H1 (cell line): ENCODE measurements at regions not wholly inside any gene's neighbourhood (a gene's known extent, or its start where the extent isn't known, plus 50 kb on each side); places are given as distances from the start of the nearest gene placed in this dataset.

Experiments
- CTCF ChIA-PET: fragments of 300-600 bp; sonication (Branson Sonifier 250); formaldehyde crosslinking; loops from one replicate; lab custom pipeline; 2021; ENCODE audit not compliant: partially characterized antibody; lab: Charles Lee
- POLR2A ChIA-PET: fragments of 300-600 bp; sonication (Branson Sonifier 250); formaldehyde crosslinking; loops from one replicate; lab custom pipeline; 2021; ENCODE audit warnings: inconsistent platforms; ENCODE audit not compliant: partially characterized antibody; lab: Charles Lee
- DNase-seq, 2 experiments: peaks; one replicate each; pipeline versions ENCODE4 v3.0.0 to v3.0.0-alpha.2; 2010 to 2022; ENCODE audit warnings: low spot score in 2 of 2, low read depth in 1 of 2, mixed read lengths in 1 of 2
- FAIRE-seq: peaks from 2 replicates; lab custom pipeline; 2011; peaks lifted over from hg19 to GRCh38; lab: Jason Lieb, UNC
- H2AFZ ChIP-seq: 2 replicates; pipeline ENCODE4 v1.8.1; 2012; ENCODE audit warnings: low read length, inconsistent platforms
- H2AK5ac ChIP-seq: 2 replicates; pipeline ENCODE4 v1.6.1; 2013; ENCODE audit warnings: low read depth, low read length
- H2BK120ac ChIP-seq: replicated peaks from 2 replicates; pipeline ENCODE3; 2013; ENCODE audit warnings: low read depth, low read length, inconsistent platforms
- H2BK12ac ChIP-seq: 2 replicates; pipeline ENCODE4 v1.6.1; 2013; ENCODE audit warnings: low read depth, low read length
- H2BK15ac ChIP-seq: 2 replicates; pipeline ENCODE4 v1.6.1; 2013; ENCODE audit warnings: low read length
- H2BK20ac ChIP-seq: 2 replicates; pipeline ENCODE4 v1.6.1; 2013; ENCODE audit warnings: low read length
- H2BK5ac ChIP-seq: 2 replicates; pipeline ENCODE4 v1.6.1; 2013; ENCODE audit warnings: low read depth, low read length
- H3K14ac ChIP-seq: 2 replicates; pipeline ENCODE4 v1.6.1; 2013; ENCODE audit warnings: inconsistent platforms; ENCODE audit not compliant: insufficient read length
- H3K18ac ChIP-seq: 2 replicates; pipeline ENCODE4 v1.6.1; 2013; ENCODE audit warnings: low read length; ENCODE audit errors: extremely low read depth
- H3K23ac ChIP-seq: 2 replicates; pipeline ENCODE4 v1.6.1; 2013; ENCODE audit warnings: inconsistent platforms; ENCODE audit not compliant: insufficient read length
- H3K23me2 ChIP-seq: 2 replicates; pipeline ENCODE4 v1.6.1; 2013; ENCODE audit warnings: low read depth, low read length
- H3K27ac ChIP-seq: 2 replicates; pipeline ENCODE4 v1.6.1; 2011; ENCODE audit warnings: low read depth, low read length, inconsistent platforms
- H3K27me3 ChIP-seq, 4 experiments: replicated peaks in 1 of 4; 1 replicate in 1 of 4; 2 replicates in 3 of 4; pipeline versions ENCODE4 v1.6.1 to v1.8.1; 2011 to 2013; ENCODE audit warnings: low read length in 3 of 4, mild to moderate bottlenecking in 3 of 4, inconsistent platforms in 2 of 4, mixed read lengths in 2 of 4, moderate library complexity in 1 of 4; ENCODE audit not compliant: control insufficient read depth in 3 of 4, insufficient read depth in 3 of 4; ENCODE audit errors: extremely low read depth in 1 of 4
- H3K36me3 ChIP-seq, 4 experiments: 2 replicates each; pipeline versions ENCODE4 v1.6.1 to v1.8.1; 2011 to 2013; ENCODE audit warnings: mild to moderate bottlenecking in 4 of 4, low read length in 3 of 4, moderate library complexity in 2 of 4, control low read depth in 1 of 4, inconsistent platforms in 1 of 4; ENCODE audit not compliant: insufficient read depth in 4 of 4, control insufficient read depth in 2 of 4
- H3K4ac ChIP-seq: replicated peaks from 2 replicates; pipeline ENCODE3; 2013; ENCODE audit warnings: low read length, low read depth, mixed read lengths, inconsistent platforms; ENCODE audit not compliant: insufficient read length
- H3K4me1 ChIP-seq, 4 experiments: replicated peaks in 1 of 4; 1 replicate in 1 of 4; 2 replicates in 3 of 4; pipeline versions ENCODE4 v1.6.1 to v1.8.1; 2011 to 2013; ENCODE audit warnings: low read length in 3 of 4, inconsistent platforms in 2 of 4, mixed read lengths in 1 of 4; ENCODE audit not compliant: insufficient read depth in 4 of 4, control insufficient read depth in 3 of 4
- H3K4me2 ChIP-seq, 2 experiments: 2 replicates each; pipeline versions ENCODE4 v1.6.1 to v1.8.1; 2011 to 2013; ENCODE audit warnings: low read depth in 2 of 2, low read length in 2 of 2, control low read depth in 1 of 2, inconsistent platforms in 1 of 2, mild to moderate bottlenecking in 1 of 2; ENCODE audit not compliant: insufficient read depth in 1 of 2
- H3K4me3 ChIP-seq, 4 experiments: fragments of 200-600, 300-600 bp in 1 of 4; sonication (generic), shearing (Covaris generic), sonication (Bioruptor Twin) in 1 of 4; 2 replicates each; pipeline versions ENCODE4 v1.5.1 to v1.8.1; 2011 to 2016; ENCODE audit warnings: low read length in 4 of 4, low read depth in 3 of 4, control low read depth in 2 of 4, inconsistent platforms in 2 of 4, mild to moderate bottlenecking in 2 of 4, mixed read lengths in 1 of 4, moderate library complexity in 1 of 4; ENCODE audit not compliant: insufficient read depth in 2 of 4; ENCODE audit errors: extremely low read depth in 1 of 4
- H3K56ac ChIP-seq: replicated peaks from 2 replicates; pipeline ENCODE3; 2013; ENCODE audit warnings: low read depth, mild to moderate bottlenecking, mixed read lengths, low read length, inconsistent platforms; ENCODE audit not compliant: insufficient read length
- H3K79me1 ChIP-seq: 2 replicates; pipeline ENCODE4 v1.6.1; 2013; ENCODE audit warnings: low read depth, low read length, control low read depth
- H3K79me2 ChIP-seq, 2 experiments: 2 replicates each; pipeline versions ENCODE4 v1.6.1 to v1.8.1; 2012 to 2013; ENCODE audit warnings: low read length in 2 of 2, mild to moderate bottlenecking in 2 of 2, inconsistent platforms in 1 of 2; ENCODE audit not compliant: insufficient read depth in 2 of 2, control insufficient read depth in 1 of 2
- H3K9ac ChIP-seq, 4 experiments: replicated peaks in 1 of 4; 1 replicate in 1 of 4; 2 replicates in 3 of 4; pipeline versions ENCODE4 v1.6.1 to v1.8.1; 2011 to 2013; ENCODE audit warnings: low read depth in 3 of 4, low read length in 3 of 4, control low read depth in 2 of 4, mild to moderate bottlenecking in 2 of 4, moderate library complexity in 2 of 4, inconsistent platforms in 1 of 4; ENCODE audit errors: extremely low read depth in 1 of 4
- H3K9me3 ChIP-seq, 2 experiments: 2 replicates each; pipeline versions ENCODE4 v1.6.1 to v1.8.1; 2012 to 2013; ENCODE audit warnings: mild to moderate bottlenecking in 2 of 2, moderate library complexity in 2 of 2, control low read depth in 1 of 2, inconsistent platforms in 1 of 2, low read depth in 1 of 2, low read length in 1 of 2, mixed read lengths in 1 of 2; ENCODE audit not compliant: insufficient read depth in 2 of 2
- H4K20me1 ChIP-seq, 2 experiments: replicated peaks in 1 of 2; 2 replicates each; pipeline versions ENCODE3 to v1.8.1; 2011 to 2013; ENCODE audit warnings: inconsistent platforms in 2 of 2, low read length in 2 of 2, mild to moderate bottlenecking in 1 of 2; ENCODE audit not compliant: insufficient read depth in 2 of 2, control insufficient read depth in 1 of 2
- H4K5ac ChIP-seq: 2 replicates; pipeline ENCODE4 v1.6.1; 2013; ENCODE audit warnings: low read length, low read depth, mixed read lengths, inconsistent platforms; ENCODE audit not compliant: insufficient read length
- H4K8ac ChIP-seq: 2 replicates; pipeline ENCODE4 v1.8.0; 2013; ENCODE audit warnings: mild to moderate bottlenecking, moderate library complexity, low read length, inconsistent platforms; ENCODE audit not compliant: insufficient read depth; ENCODE audit errors: extremely low read depth
- H4K91ac ChIP-seq: replicated peaks from 2 replicates; pipeline ENCODE3; 2013; ENCODE audit warnings: low read length, mixed read lengths, inconsistent platforms; ENCODE audit not compliant: insufficient read length
- JUN ChIP-seq: IDR thresholded peaks from 2 replicates; pipeline ENCODE4 v1.6.1; 2011; ENCODE audit warnings: low read depth, mild to moderate bottlenecking, improper control_type of control experiment, low read length
- WGBS, 2 experiments: shearing (Covaris generic) in 1 of 2; methylation state at CpG; one replicate each; pipeline versions ENCODE4 v1.1.6 to v1.1.7; 2013 to 2015; ENCODE audit warnings: low lambda C conversion rate in 2 of 2, mixed read lengths in 2 of 2, inconsistent platforms in 1 of 2, low coverage in 1 of 2, missing lambda C conversion rate in 1 of 2; ENCODE audit not compliant: insufficient replicate concordance in 2 of 2, insufficient coverage in 1 of 2, insufficient read length in 1 of 2; ENCODE audit errors: extremely low coverage in 1 of 2, missing lambda C conversion rate in 1 of 2; 5-methylcytosine and 5-hydroxymethylcytosine counted together

- H3K4me3 ChIP-seq: no peak overlapping the region
- H4K8ac ChIP-seq: peak overlapping the region; percentile 1; the same call in 1 of the 2 replicates
- H2BK5ac ChIP-seq: no peak overlapping the region
- no peak for DNase-seq
- H3K36me3 ChIP-seq: no peaks in the 10 kb centered on the region
- H3K9me3 ChIP-seq: peaks cover 0 to 4% of the 10 kb centered on the region in 2 experiments; a peak in 1 of 4 replicates
- no peaks in the 10 kb centered on the region for H4K20me1 ChIP-seq
- POLR2A ChIA-PET: no interaction called here
- H3K79me1 ChIP-seq: no peaks in the 10 kb centered on the region
- no peak overlapping the region for H2BK20ac ChIP-seq
- no peaks in the 10 kb centered on the region for H3K23me2 ChIP-seq
- H3K27me3 ChIP-seq: no peaks in the 10 kb centered on the region
- H3K23ac ChIP-seq: no peak overlapping the region
- peak overlapping the region; percentile 87 for H4K91ac ChIP-seq
- peaks cover 0 to 18% (median 6%) of the 10 kb centered on the region in 4 experiments; a peak in 3 of 7 replicates for H3K4me1 ChIP-seq
- no peak overlapping the region for H3K9ac ChIP-seq
- no peak overlapping the region for H3K4me2 ChIP-seq
- H2AK5ac ChIP-seq: peak overlapping the region; percentile 67; the same call in 1 of the 2 replicates
- H2BK12ac ChIP-seq: no peak overlapping the region
- no peak overlapping the region for H3K27ac ChIP-seq
- CTCF ChIA-PET: interaction anchor here (0.6 kb wide), 1 partner anchor 1164 kb away, joined by 4 read pairs; no protein-coding TSS in a partner anchor
- H3K4ac ChIP-seq: no peak overlapping the region
- FAIRE-seq: no peak
- 88% methylated on average over 7 of the region's 7 CpGs; no CpG with 5 or more reads in 1 of the 2 experiments for WGBS, 2 experiments
- H2BK15ac ChIP-seq: 0 out of 2 replicates have a peak overlapping the region, but pooled peaks have one; percentile 66
- H2AFZ ChIP-seq: no peak overlapping the region
- H3K14ac ChIP-seq: no peak overlapping the region
- H3K18ac ChIP-seq: no peak overlapping the region
- H3K79me2 ChIP-seq: no peaks in the 10 kb centered on the region
- H4K5ac ChIP-seq: no peak overlapping the region
- no peak overlapping the region for H3K56ac ChIP-seq
- H2BK120ac ChIP-seq: no peak overlapping the region
- TF ChIP-seq JUN: no peak
Observed at GRCh38 chr3:106821801-106822200, 555.4 kb upstream of the CCDC54 start.
